Mesenchymal stem cell (in vitro differentiated cells and primary cell): ENCODE measurements at regions not wholly inside any gene's neighbourhood (a gene's known extent, or its start where the extent isn't known, plus 50 kb on each side); places are given as distances from the start of the nearest gene placed in this dataset.

Experiments
- DNase-seq: peaks from one replicate; pipeline ENCODE4 v3.0.0-alpha.2; 2013
- H2AFZ ChIP-seq: one replicate; pipeline ENCODE4 v1.6.1; 2013; ENCODE audit warnings: low read depth, mild to moderate bottlenecking, control low read depth, inconsistent platforms, low read length, moderate library complexity
- H2AK5ac ChIP-seq: 2 replicates; pipeline ENCODE4 v1.6.1; 2013; ENCODE audit warnings: low read length, moderate library complexity, mild to moderate bottlenecking, inconsistent platforms; ENCODE audit not compliant: severe bottlenecking
- H2BK120ac ChIP-seq: one replicate; pipeline ENCODE4 v1.6.1; 2013; ENCODE audit warnings: low read depth, mild to moderate bottlenecking, inconsistent platforms, low read length, moderate library complexity
- H2BK12ac ChIP-seq, 2 experiments: one replicate each; pipeline ENCODE4 v1.6.1; 2013; ENCODE audit warnings: inconsistent platforms in 2 of 2, low read length in 2 of 2, mild to moderate bottlenecking in 2 of 2, moderate library complexity in 2 of 2, control low read depth in 1 of 2
- H2BK15ac ChIP-seq: one replicate; pipeline ENCODE4 v1.6.1; 2013; ENCODE audit warnings: mild to moderate bottlenecking, low read depth, inconsistent platforms; ENCODE audit not compliant: poor library complexity, severe bottlenecking
- H2BK5ac ChIP-seq: 2 replicates; pipeline ENCODE4 v1.6.1; 2013; ENCODE audit warnings: low read depth, mild to moderate bottlenecking, low read length, control low read depth, inconsistent platforms; ENCODE audit not compliant: poor library complexity, severe bottlenecking
- H3K14ac ChIP-seq, 2 experiments: one replicate each; pipeline ENCODE4 v1.6.1; 2013; ENCODE audit warnings: inconsistent platforms in 2 of 2, low read length in 2 of 2, control low read depth in 1 of 2, mild to moderate bottlenecking in 1 of 2, moderate library complexity in 1 of 2
- H3K18ac ChIP-seq, 2 experiments: one replicate each; pipeline ENCODE4 v1.6.1; 2013; ENCODE audit warnings: inconsistent platforms in 2 of 2, low read length in 2 of 2, control low read depth in 1 of 2, low read depth in 1 of 2, mild to moderate bottlenecking in 1 of 2
- H3K23ac ChIP-seq, 2 experiments: one replicate each; pipeline ENCODE4 v1.6.1; 2013; ENCODE audit warnings: inconsistent platforms in 2 of 2, low read length in 2 of 2, mild to moderate bottlenecking in 2 of 2, moderate library complexity in 2 of 2, control low read depth in 1 of 2
- H3K27ac ChIP-seq: 2 replicates; pipeline ENCODE4 v1.5.1; 2013; ENCODE audit warnings: mild to moderate bottlenecking, moderate library complexity, low read length, control low read depth, inconsistent platforms; ENCODE audit not compliant: poor library complexity, severe bottlenecking
- H3K27me3 ChIP-seq, 2 experiments: 2 replicates each; pipeline versions ENCODE4 v1.6.1 to v1.7.0; 2013; ENCODE audit warnings: low read length in 2 of 2, mild to moderate bottlenecking in 2 of 2, moderate library complexity in 2 of 2, control low read depth in 1 of 2, inconsistent platforms in 1 of 2; ENCODE audit not compliant: control insufficient read depth in 1 of 2, insufficient read depth in 1 of 2
- H3K36me3 ChIP-seq, 2 experiments: 2 replicates each; pipeline versions ENCODE4 v1.6.1 to v1.7.0; 2013; ENCODE audit warnings: low read length in 2 of 2, control low read depth in 1 of 2, inconsistent platforms in 1 of 2, low read depth in 1 of 2, mild to moderate bottlenecking in 1 of 2; ENCODE audit not compliant: insufficient read depth in 2 of 2, control insufficient read depth in 1 of 2
- H3K4ac ChIP-seq, 2 experiments: one replicate each; pipeline ENCODE4 v1.6.1; 2013; ENCODE audit warnings: inconsistent platforms in 2 of 2, low read length in 2 of 2, mild to moderate bottlenecking in 2 of 2, moderate library complexity in 2 of 2, control low read depth in 1 of 2, low read depth in 1 of 2
- H3K4me1 ChIP-seq: 2 replicates; pipeline ENCODE4 v1.6.1; 2013; ENCODE audit warnings: low read depth, low read length, control low read depth; ENCODE audit not compliant: control insufficient read depth, insufficient read depth
- H3K4me2 ChIP-seq: 2 replicates; pipeline ENCODE4 v1.6.1; 2013; ENCODE audit warnings: low read length, mild to moderate bottlenecking, inconsistent platforms; ENCODE audit not compliant: poor library complexity, severe bottlenecking
- H3K4me3 ChIP-seq, 2 experiments: 2 replicates each; pipeline versions ENCODE4 v1.5.1 to v1.7.0; 2013; ENCODE audit warnings: low read length in 2 of 2, mild to moderate bottlenecking in 2 of 2, control low read depth in 1 of 2, low read depth in 1 of 2; ENCODE audit not compliant: insufficient read depth in 1 of 2
- H3K79me1 ChIP-seq: replicated peaks from 2 replicates; pipeline ENCODE4 v1.6.1; 2013; ENCODE audit warnings: mild to moderate bottlenecking, control low read depth, low read length, inconsistent platforms; ENCODE audit not compliant: poor library complexity, severe bottlenecking
- H3K9ac ChIP-seq: 2 replicates; pipeline ENCODE4 v1.7.0; 2013; ENCODE audit warnings: mild to moderate bottlenecking, low read length, moderate library complexity
- H3K9me3 ChIP-seq: 2 replicates; pipeline ENCODE4 v1.7.0; 2013; ENCODE audit warnings: mild to moderate bottlenecking, low read length; ENCODE audit not compliant: control insufficient read depth
- H4K8ac ChIP-seq: one replicate; pipeline ENCODE4 v1.6.1; 2013; ENCODE audit warnings: inconsistent platforms, mild to moderate bottlenecking, low read length, moderate library complexity
- H4K91ac ChIP-seq: one replicate; pipeline ENCODE4 v1.6.1; 2013; ENCODE audit warnings: mild to moderate bottlenecking, low read length, inconsistent platforms
- WGBS: methylation state at CpG from one replicate; pipeline ENCODE4 v1.1.7; 2013; ENCODE audit warnings: mixed read lengths; 5-methylcytosine and 5-hydroxymethylcytosine counted together

DNA sequence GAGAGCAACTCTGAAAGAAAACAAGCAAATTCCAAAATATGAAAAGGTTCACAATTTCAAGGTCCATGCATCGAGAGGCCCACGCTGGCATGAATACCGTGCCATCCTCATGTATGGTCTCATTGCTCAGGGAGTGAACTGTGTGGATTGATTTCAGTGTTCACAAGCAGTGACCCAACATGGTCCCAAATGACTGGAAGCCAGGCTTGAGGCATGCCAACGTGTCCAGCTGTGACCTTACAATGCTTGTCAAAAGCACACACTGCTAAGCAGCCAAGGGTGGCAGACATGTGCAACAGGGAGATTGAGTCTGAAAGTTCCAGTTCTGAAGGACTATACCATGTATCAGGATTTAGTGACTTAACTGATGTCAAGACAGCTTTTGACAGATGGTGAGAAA, 58.7 kb upstream of the CLDN24 start:
- Histone ChIP-seq H3K9me3 (peaks cover 14% of the 10 kb centered on the region), H3K4me2 (no peak overlapping the region), H4K8ac (no peak overlapping the region), H2BK5ac (no peak overlapping the region), H3K14ac (peak overlapping the region in 1 of 2 experiments; percentile 55), H3K27me3 (peaks cover 7 to 8% of the 10 kb centered on the region in 2 experiments), H2AFZ (peak overlapping the region; percentile 19), H3K9ac (no peak overlapping the region), H3K4ac (no peak overlapping the region), H3K36me3 (no peaks in the 10 kb centered on the region), H3K27ac (no peak overlapping the region), H2BK120ac (no peak overlapping the region), H2BK12ac (no peak overlapping the region), H2BK15ac (no peak overlapping the region), H4K91ac (no peak overlapping the region), H3K23ac (no peak overlapping the region), H3K18ac (no peak overlapping the region), H2AK5ac (no peak overlapping the region), H3K79me1 (no peaks in the 10 kb centered on the region), H3K4me3 (no peak overlapping the region), H3K4me1 (no peaks in the 10 kb centered on the region)
- DNase-seq: no peak
- 83% methylated on average over 4 of the region's 4 CpGs for WGBS

DNA sequence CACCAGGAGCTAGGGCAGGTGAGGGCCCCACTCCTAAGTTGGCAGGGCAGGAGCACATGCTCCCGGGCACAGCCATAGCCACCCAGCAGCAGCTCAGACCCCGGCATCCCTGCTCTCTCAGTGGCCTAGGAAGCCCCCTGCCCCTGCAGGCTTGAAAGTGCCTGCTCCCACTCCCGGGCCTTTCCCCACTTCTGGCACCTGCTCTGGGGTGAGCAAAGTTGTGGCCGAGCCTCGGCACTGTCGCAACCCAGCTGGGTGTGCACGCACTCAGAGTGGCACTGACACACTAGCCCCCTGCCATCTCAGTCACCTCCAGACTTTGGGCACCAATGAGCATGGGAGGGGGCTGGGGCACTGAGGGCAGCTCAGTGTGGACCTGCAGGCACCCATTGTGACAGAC, 60.8 kb upstream of the CDKN2AIP start:
- peaks cover 15 to 20% of the 10 kb centered on the region in 2 experiments for H3K27me3 ChIP-seq
- H2BK120ac ChIP-seq: no peak overlapping the region
- H3K36me3 ChIP-seq: no peaks in the 10 kb centered on the region
- H3K9me3 ChIP-seq: peaks cover 13% of the 10 kb centered on the region
- no peak overlapping the region for H3K27ac ChIP-seq
- no peak overlapping the region for H2AK5ac ChIP-seq
- H2BK5ac ChIP-seq: no peak overlapping the region
- no peak overlapping the region for H3K9ac ChIP-seq
- no peak overlapping the region for H2BK12ac ChIP-seq
- WGBS: 81% methylated on average over 7 of the region's 7 CpGs
- H3K4me3 ChIP-seq: no peak overlapping the region
- H3K18ac ChIP-seq: no peak overlapping the region
- no peak overlapping the region for H3K4me2 ChIP-seq
- H3K79me1 ChIP-seq: no peaks in the 10 kb centered on the region
- no peak overlapping the region for H3K4ac ChIP-seq
- no peak overlapping the region for H2BK15ac ChIP-seq
- peaks cover 1% of the 10 kb centered on the region for H3K4me1 ChIP-seq
- H2AFZ ChIP-seq: no peak overlapping the region
- H4K8ac ChIP-seq: no peak overlapping the region
- H4K91ac ChIP-seq: no peak overlapping the region
- H3K14ac ChIP-seq: peak overlapping the region in 1 of 2 experiments; percentile 55
- DNase-seq: no peak
- H3K23ac ChIP-seq: no peak overlapping the region

DNA sequence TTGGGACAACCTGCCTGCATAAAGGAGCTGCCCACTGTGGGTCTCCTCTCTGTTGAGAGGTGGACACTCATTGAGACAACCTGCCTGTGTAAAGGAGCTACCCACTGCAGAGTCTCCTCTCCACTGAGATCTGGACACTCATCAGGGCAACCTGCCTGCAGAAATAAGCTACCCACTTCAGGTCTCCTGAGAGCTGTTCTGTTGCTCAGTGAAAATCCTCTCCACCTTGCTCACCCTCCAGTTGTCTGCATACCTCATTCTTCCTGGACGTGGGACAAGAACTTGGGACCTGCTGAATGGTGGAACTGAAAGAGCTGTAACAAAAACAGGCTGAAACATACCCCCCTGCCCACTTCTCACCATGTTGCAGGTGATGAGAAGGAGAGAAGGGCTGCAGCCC, 59.9 kb upstream of the CDKN2AIP start:
- Histone ChIP-seq H3K27ac (no peak overlapping the region), H3K4me2 (no peak overlapping the region), H2BK120ac (no peak overlapping the region), H2BK5ac (no peak overlapping the region), H3K4ac (no peak overlapping the region), H2BK15ac (no peak overlapping the region), H2AK5ac (no peak overlapping the region), H3K18ac (no peak overlapping the region), H3K9me3 (peaks cover 9% of the 10 kb centered on the region), H4K91ac (no peak overlapping the region), H4K8ac (no peak overlapping the region), H3K27me3 (peaks cover 15 to 24% of the 10 kb centered on the region in 2 experiments), H3K79me1 (no peaks in the 10 kb centered on the region), H3K23ac (no peak overlapping the region), H3K9ac (no peak overlapping the region), H2BK12ac (no peak overlapping the region), H3K4me1 (peaks cover 1% of the 10 kb centered on the region), H3K14ac (no peak overlapping the region), H2AFZ (no peak overlapping the region), H3K4me3 (no peak overlapping the region), H3K36me3 (no peaks in the 10 kb centered on the region)
- no CpG with 5 or more reads among the region's 1 CpG for WGBS
- DNase-seq: no peak

DNA sequence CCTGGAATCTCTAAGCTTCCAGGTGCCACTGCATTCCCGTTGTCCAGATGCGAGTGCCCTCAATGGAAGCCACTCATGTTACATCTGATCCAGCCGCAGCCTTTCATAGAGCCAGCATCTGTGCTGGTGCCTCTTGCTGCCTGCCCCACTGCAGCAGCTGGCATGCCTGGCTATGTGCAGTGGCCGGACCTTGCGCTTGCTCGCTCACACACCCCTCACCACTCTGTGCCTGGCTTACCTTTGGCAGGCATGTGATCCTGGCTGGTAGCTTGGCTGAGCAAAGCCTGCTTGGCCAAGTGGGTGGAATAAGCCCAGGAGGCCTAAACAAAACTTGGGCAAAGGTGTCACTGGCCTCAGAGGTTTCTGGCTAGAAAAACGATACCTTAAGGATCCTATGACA, 59.5 kb upstream of the CDKN2AIP start:
- Histone ChIP-seq H2BK12ac (peak overlapping the region in 1 of 2 experiments; percentile 19), H3K27ac (no peak overlapping the region), H3K4me3 (no peak overlapping the region), H4K8ac (no peak overlapping the region), H2BK120ac (no peak overlapping the region), H3K4me2 (no peak overlapping the region), H3K23ac (no peak overlapping the region), H3K18ac (no peak overlapping the region), H2AK5ac (no peak overlapping the region), H3K27me3 (peaks cover 15 to 24% of the 10 kb centered on the region in 2 experiments), H3K4ac (no peak overlapping the region), H3K79me1 (no peaks in the 10 kb centered on the region), H4K91ac (no peak overlapping the region), H2BK15ac (no peak overlapping the region), H2BK5ac (no peak overlapping the region), H3K14ac (peak overlapping the region in 1 of 2 experiments; percentile 72), H3K4me1 (peaks cover 1% of the 10 kb centered on the region), H3K9ac (no peak overlapping the region), H3K36me3 (no peaks in the 10 kb centered on the region), H3K9me3 (peaks cover 9% of the 10 kb centered on the region), H2AFZ (no peak overlapping the region)
- DNase-seq: no peak
- 81% methylated on average over 7 of the region's 7 CpGs for WGBS
